SKM-1 treated with dmso at 0.1 percent for 144 hours (cell line): ENCODE measurements at regions not wholly inside any gene's neighbourhood (a gene's known extent, or its start where the extent isn't known, plus 50 kb on each side); places are given as distances from the start of the nearest gene placed in this dataset.

Experiments
- DNase-seq: peaks from one replicate; lab custom pipeline; 2025; ENCODE audit not compliant: unreplicated experiment; lab: John Stamatoyannopoulos, UW

GRCh38 chr7:79877874-79878465, 256.7 kb upstream of the GNAI1 start:
- no peak for DNase-seq

DNA sequence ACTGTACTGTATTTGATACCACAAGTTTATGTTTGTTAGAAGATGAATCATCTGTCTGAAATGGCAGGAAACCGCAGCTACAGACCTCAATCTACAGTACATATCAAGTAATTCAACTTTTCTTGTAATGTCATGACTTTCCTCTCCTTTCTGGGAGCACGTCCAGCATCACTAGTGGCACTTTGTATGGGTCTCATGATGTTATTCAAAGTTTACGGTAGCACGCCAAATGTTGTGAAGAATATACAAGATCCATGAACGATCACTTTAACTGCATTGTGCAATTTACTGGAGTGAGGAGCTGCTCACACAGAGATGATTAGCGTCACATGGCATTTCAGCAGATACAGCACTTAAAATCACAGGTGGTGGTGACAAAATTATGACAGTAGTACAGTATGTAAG, 257.8 kb upstream of the GNAI1 start:
- no peak for DNase-seq

DNA sequence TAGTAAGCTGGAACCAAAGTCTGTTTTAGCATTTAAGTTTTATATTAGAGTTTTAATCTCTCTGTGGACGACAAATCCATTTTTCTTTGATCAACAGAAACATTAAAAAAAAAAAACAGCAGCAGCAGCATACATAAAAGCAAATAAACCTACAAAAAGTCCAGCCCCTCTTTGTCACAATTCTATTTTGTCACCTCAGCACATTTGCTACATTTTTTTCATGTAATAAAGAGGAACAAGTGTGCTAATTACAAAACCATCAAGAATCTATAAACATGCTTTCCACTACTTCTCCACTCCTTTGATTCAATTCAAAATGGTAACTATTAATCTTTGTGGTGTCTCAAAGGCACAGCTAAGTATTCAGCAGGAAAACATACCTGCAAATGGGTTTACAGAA, 259.8 kb upstream of the GNAI1 start:
- no peak for DNase-seq

GRCh38 chr7:79872176-79872575, 262.5 kb upstream of the GNAI1 start:
- DNase-seq, result no peak

DNA sequence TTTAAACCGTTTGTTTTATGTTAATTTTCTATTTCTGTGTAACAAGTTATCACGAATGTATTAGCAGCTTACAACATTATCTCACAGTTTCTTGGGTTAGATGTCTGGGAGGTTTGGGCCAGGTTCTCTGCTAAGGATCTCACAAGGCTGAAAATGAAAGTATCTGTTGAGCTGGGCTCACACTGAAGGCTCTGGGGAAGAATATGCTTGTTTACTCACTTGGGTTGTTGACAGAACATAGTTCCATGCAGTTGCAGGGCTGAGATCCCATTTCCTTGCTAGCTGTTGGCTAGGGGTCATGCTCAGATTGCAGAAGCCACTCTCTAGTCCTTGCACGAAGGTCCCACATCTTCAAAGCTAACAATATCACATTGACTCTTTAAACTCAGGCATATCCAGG, 266.6 kb upstream of the GNAI1 start:
- DNase-seq, result no peak

GRCh38 chr7:79862447-79863210, 272.0 kb upstream of the GNAI1 start:
- DNase-seq, result no peak

DNA sequence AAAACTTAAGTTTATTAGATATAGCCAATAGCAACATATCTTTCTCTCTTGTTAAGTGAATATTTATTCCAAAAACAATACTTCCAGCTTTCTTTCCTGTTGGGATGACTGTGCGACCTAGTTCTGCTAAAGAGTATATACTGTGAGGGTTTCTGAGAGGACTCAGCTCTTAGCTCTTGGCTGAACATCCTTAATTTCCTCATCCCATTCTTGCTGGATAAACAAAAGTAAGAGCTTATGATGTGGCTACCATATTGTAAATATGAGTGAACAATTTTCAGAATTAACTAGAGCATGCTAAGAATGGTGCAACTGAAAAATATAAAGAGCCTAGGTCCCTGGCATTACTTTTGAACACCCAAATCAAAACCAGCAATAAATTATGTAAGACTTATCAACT, 279.5 kb upstream of the GNAI1 start:
- no peak for DNase-seq

DNA sequence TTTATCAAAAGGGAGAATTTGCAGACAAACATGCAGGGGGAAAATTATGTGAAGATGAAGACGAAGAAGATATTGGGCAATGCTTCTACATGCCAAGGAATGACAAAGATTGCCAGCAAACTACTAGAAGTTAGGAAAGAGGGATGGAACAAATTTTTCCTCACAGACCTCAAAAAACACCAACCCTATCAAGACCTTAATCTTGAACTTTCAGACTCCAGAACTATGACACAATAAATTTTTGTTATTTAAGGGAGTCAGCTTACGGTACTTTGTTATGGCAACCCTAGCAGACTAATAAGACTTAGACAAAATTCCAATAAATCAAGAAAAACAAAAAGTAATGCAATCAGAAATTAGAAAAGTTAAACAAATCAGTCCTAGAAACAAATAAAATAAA, 280.0 kb upstream of the GNAI1 start:
- no peak for DNase-seq

GRCh38 chr7:79837915-79838314, 296.7 kb upstream of the GNAI1 start:
- DNase-seq, result no peak

GRCh38 chr7:79833616-79834015, 301.0 kb upstream of the GNAI1 start:
- DNase-seq, result no peak

GRCh38 chr7:79828866-79829265, 305.8 kb upstream of the GNAI1 start:
- no peak for DNase-seq

DNA sequence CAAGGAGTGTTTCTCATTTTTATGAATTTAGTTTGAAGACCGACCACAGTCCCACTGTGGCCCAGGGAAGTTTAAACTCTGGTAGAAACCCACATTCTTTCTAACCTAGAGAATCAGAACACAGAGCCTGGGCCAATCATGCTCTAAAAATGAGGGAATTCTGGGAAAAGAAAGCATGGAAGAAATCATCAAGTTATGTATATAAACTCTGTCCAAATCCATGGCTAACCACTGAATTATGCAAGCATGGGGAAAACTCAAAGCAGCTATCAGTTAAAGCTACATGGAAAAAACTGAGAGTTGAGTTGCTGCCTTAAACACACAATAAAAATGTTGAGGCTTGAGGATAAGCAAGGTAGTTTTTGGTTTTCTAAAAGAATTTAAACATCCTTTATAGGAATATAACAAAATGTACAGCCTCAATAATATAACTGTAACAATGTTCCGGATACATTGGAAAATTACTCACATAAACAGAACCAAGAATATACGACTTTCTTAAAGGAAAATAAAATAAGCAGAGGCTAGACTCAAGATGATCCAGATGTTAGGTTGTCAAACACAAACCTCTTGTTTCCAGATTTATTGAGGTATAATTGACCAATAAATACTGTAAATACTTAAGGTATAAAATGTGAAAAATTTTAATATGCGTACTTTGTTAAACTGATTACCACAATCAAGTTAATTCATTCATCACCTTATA, 311.2 kb upstream of the GNAI1 start:
- DNase-seq, result no peak

DNA sequence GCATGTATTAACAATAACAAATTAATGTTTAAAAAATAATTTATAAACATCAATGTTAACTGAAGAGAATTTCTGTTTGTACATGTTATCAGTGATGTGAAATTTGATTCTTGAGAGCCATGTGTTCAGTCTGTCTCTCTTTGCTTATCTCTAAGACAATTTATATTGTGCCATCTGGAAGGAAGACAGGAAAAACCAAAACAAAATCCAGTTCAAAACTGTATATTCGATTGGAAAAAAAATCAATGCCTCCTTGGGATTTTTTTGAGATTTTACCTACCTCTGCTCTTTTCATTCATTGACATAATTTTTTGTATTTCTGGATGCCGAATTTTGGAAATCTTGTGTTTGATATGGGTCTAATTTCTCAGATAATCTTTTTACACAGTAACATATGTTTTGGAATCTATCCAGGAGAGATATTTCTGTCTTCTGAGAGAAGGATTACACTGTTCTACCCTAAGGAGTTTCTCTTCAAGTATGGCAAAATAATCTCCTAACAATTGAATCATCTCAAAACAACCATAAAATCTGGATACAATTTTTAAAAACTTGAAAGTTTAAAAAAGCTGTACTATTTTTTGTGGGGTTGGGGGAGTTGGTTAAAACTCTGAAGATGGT, 311.9 kb upstream of the GNAI1 start:
- no peak for DNase-seq

DNA sequence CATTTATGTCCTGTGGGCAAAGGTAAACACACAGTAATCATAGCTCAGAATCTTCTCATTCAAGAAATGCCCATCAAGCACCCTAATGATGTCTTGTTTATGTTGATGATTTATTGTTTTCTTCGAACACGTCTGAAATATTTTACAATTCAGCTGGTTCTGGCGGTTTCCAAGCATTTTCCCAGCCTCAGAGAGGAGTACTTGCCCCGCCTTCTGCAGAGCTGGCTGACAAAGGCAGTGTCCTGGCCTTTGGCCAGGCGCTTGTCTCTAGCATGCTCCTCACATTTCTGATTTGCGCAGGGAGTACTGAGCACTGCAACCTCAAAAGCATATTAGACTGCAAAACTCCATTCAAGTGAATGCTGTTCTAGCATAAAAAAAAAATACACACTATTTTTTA, 314.2 kb upstream of the GNAI1 start:
- no peak for DNase-seq

GRCh38 chr7:79810916-79811315, 323.7 kb upstream of the GNAI1 start:
- DNase-seq, result no peak

DNA sequence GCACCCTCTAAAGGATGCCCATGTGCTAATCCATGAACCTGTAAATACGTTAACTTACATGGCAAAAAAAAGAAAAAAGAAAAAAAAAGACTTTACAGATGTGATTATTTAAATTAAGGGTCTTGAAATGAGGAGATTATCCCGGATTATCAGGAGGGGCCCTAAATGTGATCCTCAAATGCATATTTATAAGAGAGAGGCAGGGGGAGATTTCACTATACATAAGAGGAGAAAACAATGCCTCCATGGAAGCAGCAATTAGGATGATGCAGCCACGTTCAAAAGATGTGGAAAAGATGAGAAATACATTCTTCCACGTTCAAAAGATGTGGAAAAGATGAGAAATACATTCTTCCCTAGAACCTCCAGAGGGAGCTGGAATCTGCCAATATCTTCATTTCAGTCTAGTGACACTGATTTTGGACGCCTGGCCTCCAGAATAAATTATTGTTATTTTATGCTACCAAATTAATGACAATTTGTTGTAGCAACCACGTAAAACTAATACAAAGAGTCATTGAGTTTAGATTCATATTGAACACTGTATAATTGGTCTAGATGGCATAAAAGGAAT, 328.4 kb upstream of the GNAI1 start:
- DNase-seq, result no peak

DNA sequence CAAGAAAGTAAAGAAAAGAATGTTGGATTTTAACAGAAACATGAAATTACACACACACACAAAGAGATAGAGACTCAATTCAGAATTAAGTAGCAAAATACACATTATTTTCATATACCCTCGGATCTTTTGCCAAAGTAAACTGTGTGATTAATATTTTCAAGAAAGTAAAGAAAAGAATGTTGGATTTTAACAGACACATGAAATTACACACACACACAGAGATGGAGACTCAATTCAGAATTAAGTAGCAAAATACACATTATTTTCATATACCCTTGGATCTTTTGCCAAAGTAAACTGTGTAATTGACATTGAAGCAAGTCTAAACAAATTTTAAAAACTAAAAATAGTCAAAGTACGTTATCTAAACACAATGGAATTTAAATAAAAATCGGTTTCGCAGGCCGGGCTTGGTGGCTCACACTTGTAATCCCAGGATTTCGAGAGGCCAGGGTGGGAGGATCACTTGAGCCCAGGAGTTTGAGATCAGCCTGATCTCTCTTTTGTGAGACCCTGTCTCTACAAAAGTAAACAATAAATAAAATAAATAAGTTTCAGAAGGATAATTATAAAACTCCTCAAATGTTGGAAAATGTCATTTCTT, 337.3 kb upstream of the MAGI2 start:
- DNase-seq, result no peak

DNA sequence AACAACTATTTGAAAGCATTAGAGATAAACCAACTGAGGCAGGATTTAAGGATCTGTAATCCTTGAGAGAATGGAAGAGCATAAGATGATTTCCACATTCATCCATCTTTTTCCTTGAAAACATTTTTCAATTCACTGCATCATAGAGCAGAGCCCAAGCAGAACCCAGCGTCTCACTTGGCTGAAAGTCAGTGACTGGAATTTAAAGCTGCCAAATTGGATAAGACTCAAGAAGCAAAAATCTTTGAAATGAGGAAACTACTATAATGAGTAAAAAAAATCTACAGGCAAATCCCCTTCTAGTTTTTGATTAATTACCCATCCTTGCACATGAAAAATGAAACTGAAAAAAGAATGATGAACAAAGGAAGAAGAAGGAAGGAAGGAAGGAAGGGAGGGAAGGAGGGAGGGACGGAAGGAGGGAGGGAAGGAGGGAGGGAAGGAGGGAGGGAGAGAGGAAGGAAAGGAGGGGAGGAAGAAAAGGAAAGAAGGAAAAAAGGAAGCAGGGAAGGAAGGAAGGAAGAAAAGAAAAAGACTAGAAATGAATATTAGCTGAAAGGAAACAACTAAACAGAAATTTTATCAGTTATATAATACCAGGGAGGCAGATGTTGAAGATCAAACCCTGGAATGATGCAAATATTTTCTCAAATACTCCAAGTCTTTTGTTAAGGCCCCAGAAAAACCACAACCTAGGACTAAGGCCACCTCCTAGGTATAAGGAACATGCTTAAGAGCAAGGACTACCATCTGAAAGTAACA, 336.3 kb upstream of the MAGI2 start:
- DNase-seq, result no peak

- no peak for DNase-seq
Observed at GRCh38 chr7:79787623-79788022, 334.2 kb upstream of the MAGI2 start.

DNA sequence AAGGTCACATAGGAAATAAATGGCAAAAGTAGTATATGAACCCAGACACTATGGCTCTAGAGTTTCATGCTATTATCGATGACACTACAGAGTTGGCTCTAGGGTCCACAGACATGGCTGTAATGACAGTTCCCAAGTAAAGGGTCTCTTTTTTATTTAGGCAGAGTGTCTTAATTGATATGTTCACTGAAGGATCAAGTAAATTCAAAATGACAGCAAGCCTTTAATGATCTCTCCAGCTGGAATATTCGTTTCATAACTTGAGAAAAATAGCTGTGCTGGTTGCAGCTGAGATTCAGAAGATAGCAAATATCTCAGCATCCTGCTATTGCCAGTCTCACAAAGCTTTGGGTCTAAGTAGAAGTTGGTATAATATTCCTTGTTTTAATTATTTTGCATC, 333.6 kb upstream of the MAGI2 start:
- DNase-seq, result no peak
